WTC11 (cell line): ENCODE measurements at regions not wholly inside any gene's neighbourhood (a gene's known extent, or its start where the extent isn't known, plus 50 kb on each side); places are given as distances from the start of the nearest gene placed in this dataset.

Source experiments
- ATAC-seq: fragments of 200-7000 bp; cut with Tn5 transposase; 2 replicates; pipeline ENCODE4 v1.10.0; 2021; ENCODE audit warnings: mild to moderate bottlenecking, moderate library complexity
- CTCF ChIA-PET: fragments of 300-600 bp; sonication (Branson Sonifier 250); formaldehyde crosslinking; loops from one replicate; lab custom pipeline; 2021; ENCODE audit warnings: antibody characterized with exemption; lab: Charles Lee
- POLR2A ChIA-PET: fragments of 350-600 bp; sonication (Branson Sonifier 250); formaldehyde crosslinking; loops from one replicate; lab custom pipeline; 2021; ENCODE audit warnings: antibody characterized with exemption; lab: Charles Lee
- DNase-seq: peaks from one replicate; pipeline ENCODE4 v3.0.0; 2021; ENCODE audit warnings: low spot score
- H3K27ac Mint-ChIP-seq: 2 replicates; pipeline ENCODE4 v1.8.0; 2021; ENCODE audit warnings: mixed read lengths
- H3K27me3 Mint-ChIP-seq: 2 replicates; pipeline ENCODE4 v1.8.0; 2021; ENCODE audit warnings: low read depth, mild to moderate bottlenecking, moderate library complexity, mixed read lengths
- H3K36me3 Mint-ChIP-seq: 2 replicates; pipeline ENCODE4 v1.8.0; 2021; ENCODE audit warnings: mixed read lengths
- H3K4me1 Mint-ChIP-seq: 2 replicates; pipeline ENCODE4 v1.8.0; 2022; ENCODE audit warnings: mixed read lengths
- H3K4me3 Mint-ChIP-seq: 2 replicates; pipeline ENCODE4 v1.8.0; 2021; ENCODE audit warnings: mild to moderate bottlenecking, moderate library complexity, mixed read lengths
- H3K9me3 Mint-ChIP-seq: 2 replicates; pipeline ENCODE4 v1.8.0; 2021; ENCODE audit warnings: mixed read lengths
- ATF2 ChIP-seq: sonication (generic); formaldehyde crosslinking; IDR thresholded peaks from 2 replicates; pipeline ENCODE4 v1.8.1; 2022; ENCODE audit warnings: low read depth, missing genetic modification reagents, borderline replicate concordance
- ATF6 ChIP-seq: sonication (generic); formaldehyde crosslinking; IDR thresholded peaks from 2 replicates; pipeline ENCODE4 v1.8.1; 2023; ENCODE audit warnings: mild to moderate bottlenecking, missing genetic modification reagents
- CDX4 ChIP-seq: fragments of 250-450 bp; sonication (Bioruptor Pico); IDR thresholded peaks from 2 replicates; pipeline ENCODE4 v1.9.0; 2021; ENCODE audit warnings: moderate library complexity, mild to moderate bottlenecking, inconsistent platforms, borderline replicate concordance
- IRF2 ChIP-seq: sonication (generic); formaldehyde crosslinking; IDR thresholded peaks from 2 replicates; pipeline ENCODE4 v1.8.0; 2022; ENCODE audit warnings: low read depth, missing genetic modification reagents, borderline replicate concordance
- KAT7 ChIP-seq: sonication (generic); formaldehyde crosslinking; IDR thresholded peaks from 2 replicates; pipeline ENCODE4 v1.8.1; 2023; ENCODE audit warnings: missing genetic modification reagents, mild to moderate bottlenecking, borderline replicate concordance
- PREB ChIP-seq: sonication (generic); formaldehyde crosslinking; IDR thresholded peaks from 2 replicates; pipeline ENCODE4 v1.8.1; 2022; ENCODE audit warnings: mild to moderate bottlenecking, missing genetic modification reagents, moderate library complexity, borderline replicate concordance
- TEAD4 ChIP-seq: sonication (generic); formaldehyde crosslinking; IDR thresholded peaks from 2 replicates; pipeline ENCODE4 v1.8.0; 2022; ENCODE audit warnings: mild to moderate bottlenecking, missing genetic modification reagents
- ZBTB43 ChIP-seq: sonication (generic); formaldehyde crosslinking; IDR thresholded peaks from 2 replicates; pipeline ENCODE4 v1.8.1; 2023; ENCODE audit warnings: mild to moderate bottlenecking, missing genetic modification reagents
- ZNF396 ChIP-seq: fragments of 250-450 bp; sonication (Bioruptor Pico); IDR thresholded peaks from 2 replicates; pipeline ENCODE4 v1.8.0; 2021; ENCODE audit warnings: mild to moderate bottlenecking, moderate library complexity, borderline replicate concordance
- ZNF416 ChIP-seq: fragments of 250-450 bp; sonication (Bioruptor Pico); IDR thresholded peaks from 2 replicates; pipeline ENCODE4 v1.9.0; 2021; ENCODE audit warnings: mild to moderate bottlenecking, inconsistent platforms
- ZNF671 ChIP-seq: fragments of 250-450 bp; sonication (Bioruptor Pico); IDR thresholded peaks from 2 replicates; pipeline ENCODE4 v1.8.0; 2021; ENCODE audit warnings: mild to moderate bottlenecking
- TF ChIP-seq, protein P1 (sequence below): sonication (generic); formaldehyde crosslinking; IDR thresholded peaks from 2 replicates; pipeline ENCODE4 v1.8.0; 2023; ENCODE audit warnings: mild to moderate bottlenecking, missing genetic modification reagents
- TF ChIP-seq, protein P2 (sequence below): sonication (generic); formaldehyde crosslinking; IDR thresholded peaks from 2 replicates; pipeline ENCODE4 v1.8.0; 2022; ENCODE audit warnings: mild to moderate bottlenecking, missing genetic modification reagents
- TF ChIP-seq, protein P3 (sequence below): sonication (generic); formaldehyde crosslinking; IDR thresholded peaks from 2 replicates; pipeline ENCODE4 v1.8.1; 2022; ENCODE audit warnings: missing genetic modification reagents, borderline replicate concordance

- Mint-ChIP-seq H3K4me3 (no peak overlapping the region), H3K4me1 (peaks cover 19% of the 10 kb centered on the region)
Measured at GRCh38 chr22:26942637-26942957, 285.2 kb downstream of the MIAT start.

More at GRCh38 chr22:26942637-26942957, 285.2 kb downstream of the MIAT start:
- Mint-ChIP-seq H3K9me3 (peaks cover 11% of the 10 kb centered on the region), H3K27me3 (peaks cover 3% of the 10 kb centered on the region), H3K27ac (no peak overlapping the region; the same call in 1 of the 2 replicates), H3K36me3 (peaks cover 8% of the 10 kb centered on the region)
- no peak for DNase-seq
- ChIA-PET CTCF (interaction anchor here (0.8 to 1.4 kb wide), 4 partner anchors 51 to 264 kb away, joined by 4 to 5 read pairs (median 4); no protein-coding TSS in a partner anchor), POLR2A (no interaction called here)
- TF ChIP-seq ZNF671 (no peak), KAT7 (CRISPR knock-in tag) (no peak), ATF2 (CRISPR knock-in tag) (no peak), ZBTB43 (no peak), PREB (CRISPR knock-in tag) (no peak), ATF6 (CRISPR knock-in tag) (no peak), IRF2 (CRISPR knock-in tag) (no peak), TEAD4 (CRISPR knock-in tag) (no peak), ZNF416 (no peak), ZNF396 (CRISPR knock-in tag) (no peak), CDX4 (CRISPR knock-in tag) (no peak)
- TF ChIP-seq, protein P1, sequence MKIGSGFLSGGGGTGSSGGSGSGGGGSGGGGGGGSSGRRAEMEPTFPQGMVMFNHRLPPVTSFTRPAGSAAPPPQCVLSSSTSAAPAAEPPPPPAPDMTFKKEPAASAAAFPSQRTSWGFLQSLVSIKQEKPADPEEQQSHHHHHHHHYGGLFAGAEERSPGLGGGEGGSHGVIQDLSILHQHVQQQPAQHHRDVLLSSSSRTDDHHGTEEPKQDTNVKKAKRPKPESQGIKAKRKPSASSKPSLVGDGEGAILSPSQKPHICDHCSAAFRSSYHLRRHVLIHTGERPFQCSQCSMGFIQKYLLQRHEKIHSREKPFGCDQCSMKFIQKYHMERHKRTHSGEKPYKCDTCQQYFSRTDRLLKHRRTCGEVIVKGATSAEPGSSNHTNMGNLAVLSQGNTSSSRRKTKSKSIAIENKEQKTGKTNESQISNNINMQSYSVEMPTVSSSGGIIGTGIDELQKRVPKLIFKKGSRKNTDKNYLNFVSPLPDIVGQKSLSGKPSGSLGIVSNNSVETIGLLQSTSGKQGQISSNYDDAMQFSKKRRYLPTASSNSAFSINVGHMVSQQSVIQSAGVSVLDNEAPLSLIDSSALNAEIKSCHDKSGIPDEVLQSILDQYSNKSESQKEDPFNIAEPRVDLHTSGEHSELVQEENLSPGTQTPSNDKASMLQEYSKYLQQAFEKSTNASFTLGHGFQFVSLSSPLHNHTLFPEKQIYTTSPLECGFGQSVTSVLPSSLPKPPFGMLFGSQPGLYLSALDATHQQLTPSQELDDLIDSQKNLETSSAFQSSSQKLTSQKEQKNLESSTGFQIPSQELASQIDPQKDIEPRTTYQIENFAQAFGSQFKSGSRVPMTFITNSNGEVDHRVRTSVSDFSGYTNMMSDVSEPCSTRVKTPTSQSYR (CRISPR knock-in tag): no peak
- TF ChIP-seq, protein P2, sequence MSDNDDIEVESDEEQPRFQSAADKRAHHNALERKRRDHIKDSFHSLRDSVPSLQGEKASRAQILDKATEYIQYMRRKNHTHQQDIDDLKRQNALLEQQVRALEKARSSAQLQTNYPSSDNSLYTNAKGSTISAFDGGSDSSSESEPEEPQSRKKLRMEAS (CRISPR knock-in tag): no peak
- TF ChIP-seq, protein P3, sequence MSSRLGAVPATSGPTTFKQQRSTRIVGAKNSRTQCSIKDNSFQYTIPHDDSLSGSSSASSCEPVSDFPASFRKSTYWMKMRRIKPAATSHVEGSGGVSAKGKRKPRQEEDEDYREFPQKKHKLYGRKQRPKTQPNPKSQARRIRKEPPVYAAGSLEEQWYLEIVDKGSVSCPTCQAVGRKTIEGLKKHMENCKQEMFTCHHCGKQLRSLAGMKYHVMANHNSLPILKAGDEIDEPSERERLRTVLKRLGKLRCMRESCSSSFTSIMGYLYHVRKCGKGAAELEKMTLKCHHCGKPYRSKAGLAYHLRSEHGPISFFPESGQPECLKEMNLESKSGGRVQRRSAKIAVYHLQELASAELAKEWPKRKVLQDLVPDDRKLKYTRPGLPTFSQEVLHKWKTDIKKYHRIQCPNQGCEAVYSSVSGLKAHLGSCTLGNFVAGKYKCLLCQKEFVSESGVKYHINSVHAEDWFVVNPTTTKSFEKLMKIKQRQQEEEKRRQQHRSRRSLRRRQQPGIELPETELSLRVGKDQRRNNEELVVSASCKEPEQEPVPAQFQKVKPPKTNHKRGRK: no peak
- ATAC-seq: no peak
